NCI-H2171 treated with DMSO at 0.1 percent for 48 hours (cell line): ENCODE measurements at regions not wholly inside any gene's neighbourhood (a gene's known extent, or its start where the extent isn't known, plus 50 kb on each side); places are given as distances from the start of the nearest gene placed in this dataset.
A peak's percentile ranks its signal among the peaks of the same experiment; 100 is the strongest.

ENCODE experiments used
- DNase-seq: peaks from one replicate; lab custom pipeline; 2025; lab: John Stamatoyannopoulos, UW

- DNase-seq = no peak
Measured at GRCh38 chr13:85538957-85539356, 260.3 kb downstream of the SLITRK6 start.

DNA sequence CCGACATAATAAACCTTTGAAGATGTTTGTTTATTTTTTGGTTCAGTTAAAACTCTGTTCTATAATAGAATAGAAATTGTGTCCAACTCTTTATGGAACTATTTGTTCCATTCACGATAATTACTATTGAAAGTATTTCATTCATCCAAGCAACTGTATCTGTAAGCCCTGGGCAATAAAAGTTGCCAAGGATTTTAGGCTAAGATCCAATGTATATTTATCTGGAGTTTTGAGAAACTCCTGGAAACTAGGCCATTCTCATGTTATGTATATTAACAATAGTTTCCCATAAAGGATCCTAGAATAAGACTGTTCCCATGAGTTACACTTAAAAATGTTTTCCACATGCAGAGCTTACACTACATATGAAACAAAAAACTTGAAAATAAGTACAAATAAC lies 261.6 kb downstream of the SLITRK6 start:
- no peak for DNase-seq

- DNase-seq = no peak
Measured at GRCh38 chr13:85536706-85537105, 262.5 kb downstream of the SLITRK6 start.

DNA sequence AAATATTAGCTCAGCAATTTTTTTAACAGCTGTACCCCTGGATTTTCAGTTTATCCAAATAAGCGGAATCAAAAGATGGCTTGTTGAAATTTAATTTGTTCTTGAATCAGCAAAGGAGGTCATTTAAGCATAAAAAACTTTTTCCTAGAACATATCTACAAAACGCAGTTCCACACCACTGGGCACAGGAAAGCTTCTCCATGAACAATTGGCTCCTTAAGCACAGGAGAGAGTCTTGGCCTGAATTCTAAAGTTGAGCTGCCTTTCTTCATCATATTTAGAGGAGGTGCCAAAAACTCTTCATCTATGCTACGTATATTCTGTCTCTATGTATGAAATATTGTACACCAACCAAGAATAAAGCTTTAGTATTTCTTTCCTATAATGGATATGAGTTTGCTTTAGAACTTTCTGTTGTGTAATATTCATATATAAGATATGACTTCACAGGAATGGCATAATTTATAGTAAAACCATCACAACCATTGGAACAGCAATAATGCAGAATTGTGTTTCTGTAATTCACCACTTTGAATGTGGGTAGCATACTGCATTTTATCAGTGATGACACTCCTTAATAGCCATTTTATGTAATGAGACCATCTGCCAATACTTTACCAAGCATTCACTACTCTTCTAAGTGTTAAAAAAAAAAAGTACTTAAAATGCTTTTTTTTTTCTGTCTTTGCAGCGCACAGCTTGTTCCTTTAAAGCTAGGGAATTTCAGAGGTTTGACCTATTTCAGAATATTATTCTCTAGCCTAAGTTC lies 263.7 kb downstream of the SLITRK6 start:
- DNase-seq = no peak

- DNase-seq = no peak
Measured at GRCh38 chr13:85533911-85534310, 265.3 kb downstream of the SLITRK6 start.

DNA sequence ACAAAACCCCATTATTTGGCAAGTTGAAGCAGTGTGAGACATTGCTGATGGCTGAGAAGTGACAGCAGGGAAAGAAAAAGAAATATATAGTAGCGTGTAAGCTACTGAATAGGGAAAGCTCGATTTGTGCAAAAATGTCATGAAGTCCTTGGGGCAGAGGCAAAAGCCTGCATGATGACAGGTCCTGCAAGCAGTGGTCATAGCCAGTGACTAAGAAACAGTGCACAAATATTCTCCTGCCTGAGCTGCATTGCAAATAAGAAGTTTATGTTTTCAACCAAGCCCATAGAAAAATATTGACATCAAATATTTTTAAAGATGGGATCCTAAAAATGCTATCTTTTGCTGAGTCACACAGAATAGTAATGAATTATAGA lies 270.0 kb downstream of the SLITRK6 start:
- DNase-seq = no peak

- no peak for DNase-seq
Measured at GRCh38 chr13:85528491-85529217, 270.6 kb downstream of the SLITRK6 start.

- DNase-seq = no peak
Measured at GRCh38 chr13:85527316-85527715, 271.9 kb downstream of the SLITRK6 start.

- DNase-seq = no peak
Measured at GRCh38 chr13:85525411-85525810, 273.8 kb downstream of the SLITRK6 start.

DNA sequence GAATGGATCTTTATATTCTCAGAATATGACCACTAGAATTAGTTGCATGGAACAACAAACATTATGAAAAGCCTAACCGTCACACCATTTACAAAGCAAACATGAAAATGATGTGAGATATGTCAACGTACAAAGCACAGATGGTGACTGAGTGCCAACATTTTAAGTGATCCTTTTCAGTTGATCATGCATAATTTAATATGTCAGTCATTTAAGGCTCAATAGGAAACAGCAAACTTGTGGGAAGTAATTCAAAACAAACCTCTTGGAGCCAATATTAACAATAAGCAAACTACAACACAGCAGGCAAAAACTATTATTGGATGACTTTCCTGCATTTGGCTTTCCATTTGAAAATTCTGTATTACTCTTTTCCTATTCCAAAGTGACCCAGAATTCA lies 277.6 kb downstream of the SLITRK6 start:
- no peak for DNase-seq

GRCh38 chr13:85520445-85520844 lies 278.8 kb downstream of the SLITRK6 start:
- no peak for DNase-seq

DNA sequence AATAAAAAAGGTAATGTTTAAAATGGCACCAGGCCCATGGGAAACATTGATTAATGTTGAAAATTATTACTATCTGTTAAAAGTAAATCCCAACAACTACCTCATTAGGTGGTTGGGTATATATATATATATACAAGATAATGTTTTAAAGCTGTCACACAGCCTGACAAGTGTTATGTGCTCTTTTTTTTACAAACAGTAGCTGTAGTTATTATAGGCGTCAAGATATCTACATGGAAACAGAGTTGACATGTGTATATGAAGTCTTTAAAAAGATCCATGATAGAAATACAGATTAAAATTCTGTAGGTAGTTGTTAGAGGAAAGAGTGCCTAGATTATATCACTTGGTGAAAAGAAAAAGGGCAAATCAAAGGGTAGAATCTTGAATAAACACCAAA lies 279.9 kb downstream of the SLITRK6 start:
- DNase-seq = no peak

GRCh38 chr13:85512421-85512820 lies 286.8 kb downstream of the SLITRK6 start:
- DNase-seq = no peak

GRCh38 chr13:85509512-85509911 lies 289.7 kb downstream of the SLITRK6 start:
- peak; percentile 5 for DNase-seq

- DNase-seq = no peak
Measured at GRCh38 chr13:85508683-85509329, 290.4 kb downstream of the SLITRK6 start.

DNA sequence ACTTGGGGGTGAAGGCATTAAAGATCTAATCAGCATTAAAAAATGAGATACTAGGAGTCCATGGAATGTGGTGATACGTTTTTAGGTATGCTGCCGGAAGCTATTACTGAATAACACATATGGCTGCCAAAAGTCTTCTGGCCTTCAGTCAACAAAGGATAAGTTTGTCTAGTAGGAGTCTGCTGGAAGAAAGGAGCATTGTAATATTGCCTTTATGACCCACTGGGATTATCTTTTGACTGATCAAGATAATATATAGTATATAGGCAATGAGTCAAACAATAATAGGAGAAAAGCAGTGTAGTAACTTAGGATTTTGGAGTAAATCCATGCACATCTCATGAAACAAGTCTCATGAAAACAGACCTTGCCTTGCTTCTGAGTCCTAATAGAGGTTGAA lies 295.4 kb downstream of the SLITRK6 start:
- DNase-seq = no peak

- no peak for DNase-seq
Measured at GRCh38 chr13:85501616-85502015, 297.6 kb downstream of the SLITRK6 start.

DNA sequence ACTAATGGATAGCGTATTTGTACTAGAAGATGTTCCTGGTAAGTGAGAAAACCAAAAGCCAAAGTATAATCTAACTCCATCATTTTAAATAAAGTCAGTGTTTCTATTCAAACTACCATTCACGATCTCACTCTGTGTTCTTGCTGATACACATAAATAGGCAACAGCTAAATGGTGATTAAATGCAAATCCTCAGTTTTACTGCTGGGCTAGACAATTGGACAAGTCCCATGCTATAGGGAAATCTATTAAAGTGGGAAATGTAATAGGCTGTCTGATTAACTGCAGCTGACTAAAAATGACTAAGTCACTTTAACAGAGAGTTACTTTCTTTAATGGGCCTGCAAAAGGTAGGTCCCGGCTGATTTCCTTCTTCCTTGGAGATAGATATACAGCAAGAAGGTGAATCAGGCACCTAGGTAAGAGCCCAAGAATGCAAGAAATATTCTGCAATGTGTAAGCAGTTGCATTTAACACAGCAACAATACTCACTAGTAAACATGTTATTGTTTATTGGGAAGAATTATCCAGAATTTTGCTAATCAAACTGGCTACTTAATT lies 298.4 kb downstream of the SLITRK6 start:
- no peak for DNase-seq

- no peak for DNase-seq
Measured at GRCh38 chr13:85498774-85499173, 300.4 kb downstream of the SLITRK6 start.

- DNase-seq = no peak
Measured at GRCh38 chr13:85497652-85498051, 301.6 kb downstream of the SLITRK6 start.

DNA sequence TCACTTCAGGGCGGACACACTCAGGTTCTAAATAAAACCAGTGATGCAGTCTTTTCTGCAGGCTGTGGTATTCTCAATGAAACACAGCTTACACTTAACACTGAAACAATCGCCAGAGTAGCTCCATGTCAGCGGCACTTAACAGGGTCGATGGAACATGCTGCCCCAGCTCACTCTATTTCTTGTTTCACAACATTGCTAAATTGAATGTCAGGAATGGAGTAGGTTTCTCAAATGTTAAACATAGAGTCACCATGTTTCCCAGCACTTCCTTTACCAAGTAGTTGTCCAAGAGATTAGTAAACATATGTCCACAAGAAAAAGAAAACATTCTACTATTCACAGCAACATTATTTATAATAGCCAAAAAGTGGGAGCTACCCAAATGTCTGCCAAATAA lies 306.9 kb downstream of the SLITRK6 start:
- no peak for DNase-seq

DNA sequence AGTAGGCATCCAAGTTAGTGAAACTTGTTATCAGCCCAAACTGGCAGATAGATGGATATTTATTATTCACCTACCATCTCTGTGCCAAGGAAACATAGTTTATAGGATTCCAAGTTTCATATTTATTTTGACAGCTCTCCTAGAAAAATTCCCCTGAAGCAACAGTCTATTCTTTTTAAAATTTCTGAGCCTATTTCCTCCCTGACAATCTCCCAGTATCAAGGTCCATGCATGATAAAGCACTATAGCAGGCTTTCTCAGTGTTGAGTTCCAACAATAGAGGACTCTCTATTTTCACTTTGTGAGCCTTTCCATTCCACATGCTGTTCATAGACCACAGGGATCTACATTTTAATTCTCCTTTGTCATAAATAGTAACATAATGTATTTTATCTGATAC lies 312.6 kb downstream of the SLITRK6 start:
- DNase-seq = no peak

DNA sequence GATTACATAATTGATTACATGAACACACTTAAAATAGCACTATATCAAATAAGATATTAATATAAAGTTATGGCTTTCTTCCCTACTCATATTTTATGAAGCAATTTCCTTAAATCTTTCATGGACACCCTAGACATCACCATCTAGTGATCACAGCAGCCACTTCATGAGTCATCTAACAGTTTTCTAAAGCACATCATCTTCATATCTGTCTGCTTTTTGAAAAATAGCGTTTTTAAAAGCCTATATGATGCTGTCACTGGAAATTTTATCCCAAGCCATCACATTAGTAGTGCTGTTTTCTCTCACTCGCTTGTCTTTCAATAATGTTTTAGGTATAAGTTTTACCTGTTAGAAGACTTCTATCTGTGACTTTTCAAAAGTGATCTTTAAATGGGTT lies 326.1 kb downstream of the SLITRK6 start:
- no peak for DNase-seq
